Body of pancreas (tissue), 4 donors: ENCODE measurements at regions not wholly inside any gene's neighbourhood (a gene's known extent, or its start where the extent isn't known, plus 50 kb on each side); places are given as distances from the start of the nearest gene placed in this dataset.

ENCODE experiments used
- POLR2A ChIP-seq, 3 donors: fragments of 450-650 bp; IDR thresholded peaks; one replicate each; pipeline ENCODE4 v1.6.1; 2016; ENCODE audit warnings: antibody characterized with exemption in 3 of 3, mild to moderate bottlenecking in 2 of 3
- TF ChIP-seq, protein P1 (sequence below), 7 experiments: fragments of 450-650 bp in 4 of 7; fragments of 200-600 bp in 3 of 7; sonication (generic) in 3 of 7; IDR thresholded peaks; one replicate each; pipeline ENCODE4 v1.5.1; 2016 to 2019; ENCODE audit warnings: antibody characterized with exemption in 7 of 7

DNA sequence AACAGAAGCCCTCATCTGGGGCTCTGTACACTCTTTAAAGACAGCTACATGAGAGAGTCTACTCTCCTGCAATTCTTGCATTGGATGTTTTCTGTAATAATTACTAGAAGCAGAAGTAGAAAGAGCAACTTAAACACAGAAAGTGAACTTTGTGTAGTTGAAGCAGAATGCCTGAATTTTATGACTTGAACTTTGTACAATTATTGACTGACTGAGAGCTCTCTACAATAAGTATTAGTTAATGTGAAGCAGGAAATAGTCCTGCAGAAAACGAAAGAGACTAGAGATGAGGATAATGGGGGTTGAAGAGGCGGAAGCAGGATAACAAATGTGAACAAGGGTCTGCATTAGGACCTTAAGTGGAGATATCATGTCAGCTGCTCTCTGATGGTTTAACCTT lies 79.2 kb upstream of the STK39 start:
- TF ChIP-seq, protein P1, sequence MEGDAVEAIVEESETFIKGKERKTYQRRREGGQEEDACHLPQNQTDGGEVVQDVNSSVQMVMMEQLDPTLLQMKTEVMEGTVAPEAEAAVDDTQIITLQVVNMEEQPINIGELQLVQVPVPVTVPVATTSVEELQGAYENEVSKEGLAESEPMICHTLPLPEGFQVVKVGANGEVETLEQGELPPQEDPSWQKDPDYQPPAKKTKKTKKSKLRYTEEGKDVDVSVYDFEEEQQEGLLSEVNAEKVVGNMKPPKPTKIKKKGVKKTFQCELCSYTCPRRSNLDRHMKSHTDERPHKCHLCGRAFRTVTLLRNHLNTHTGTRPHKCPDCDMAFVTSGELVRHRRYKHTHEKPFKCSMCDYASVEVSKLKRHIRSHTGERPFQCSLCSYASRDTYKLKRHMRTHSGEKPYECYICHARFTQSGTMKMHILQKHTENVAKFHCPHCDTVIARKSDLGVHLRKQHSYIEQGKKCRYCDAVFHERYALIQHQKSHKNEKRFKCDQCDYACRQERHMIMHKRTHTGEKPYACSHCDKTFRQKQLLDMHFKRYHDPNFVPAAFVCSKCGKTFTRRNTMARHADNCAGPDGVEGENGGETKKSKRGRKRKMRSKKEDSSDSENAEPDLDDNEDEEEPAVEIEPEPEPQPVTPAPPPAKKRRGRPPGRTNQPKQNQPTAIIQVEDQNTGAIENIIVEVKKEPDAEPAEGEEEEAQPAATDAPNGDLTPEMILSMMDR (IDR thresholded peaks at IDR 0.05): no peak
- no peak for TF ChIP-seq POLR2A (IDR thresholded peaks at IDR 0.05)
